Neural crest cell (in vitro differentiated cells): ENCODE measurements at regions not wholly inside any gene's neighbourhood (a gene's known extent, or its start where the extent isn't known, plus 50 kb on each side); places are given as distances from the start of the nearest gene placed in this dataset.

Experiments
- DNase-seq: peaks from one replicate; pipeline ENCODE4 v3.0.0; 2021; ENCODE audit warnings: low read depth, mixed read lengths, low spot score
- H3K27ac Mint-ChIP-seq: one replicate; pipeline ENCODE4 v1.8.0; 2021; ENCODE audit warnings: mild to moderate bottlenecking, mixed read lengths; ENCODE audit not compliant: unreplicated experiment
- H3K27me3 Mint-ChIP-seq: 2 replicates; pipeline ENCODE4 v1.8.0; 2021; ENCODE audit warnings: low read depth, mild to moderate bottlenecking, mixed read lengths
- H3K36me3 Mint-ChIP-seq: 2 replicates; pipeline ENCODE4 v1.8.0; 2021; ENCODE audit warnings: low read depth, mild to moderate bottlenecking, mixed read lengths
- H3K4me1 Mint-ChIP-seq: 2 replicates; pipeline ENCODE4 v1.8.0; 2021; ENCODE audit warnings: mixed read lengths
- H3K4me3 Mint-ChIP-seq: one replicate; pipeline ENCODE4 v1.8.0; 2021; ENCODE audit warnings: mild to moderate bottlenecking, mixed read lengths
- H3K9me3 Mint-ChIP-seq: 2 replicates; pipeline ENCODE4 v1.8.0; 2021; ENCODE audit warnings: mixed read lengths
- TF ChIP-seq, protein P1 (sequence below): fragments of 200-600 bp; sonication (generic); conservative IDR thresholded peaks from 2 replicates; pipeline ENCODE4 v1.5.0; 2021; ENCODE audit warnings: antibody characterized with exemption, mild to moderate bottlenecking

DNA sequence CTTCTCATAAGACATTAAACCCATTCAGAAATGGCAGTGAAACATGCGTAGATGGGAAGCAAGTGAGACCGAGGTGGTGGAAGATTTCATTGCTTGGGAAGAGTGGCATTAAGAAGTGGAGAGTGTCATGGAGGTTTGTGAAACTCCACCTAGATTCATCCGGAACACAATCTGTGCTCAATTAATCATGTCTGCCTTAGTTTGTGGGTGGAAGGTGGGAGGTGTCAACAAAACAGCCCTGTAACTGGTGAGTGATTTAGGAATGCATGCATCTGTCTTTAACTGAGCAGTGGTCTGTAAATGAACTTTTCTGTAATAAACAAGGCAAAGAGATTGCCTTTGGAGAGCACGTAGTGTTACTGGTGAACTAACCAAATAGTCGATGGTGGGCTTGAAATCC is 113.7 kb downstream of the WNT5A start:
- Mint-ChIP-seq H3K4me1 (no peaks in the 10 kb centered on the region), H3K4me3 (no peak overlapping the region), H3K27me3 (peaks cover 2% of the 10 kb centered on the region), H3K36me3 (no peaks in the 10 kb centered on the region), H3K27ac (no peak overlapping the region), H3K9me3 (peaks cover 10% of the 10 kb centered on the region)
- TF ChIP-seq, protein P1, sequence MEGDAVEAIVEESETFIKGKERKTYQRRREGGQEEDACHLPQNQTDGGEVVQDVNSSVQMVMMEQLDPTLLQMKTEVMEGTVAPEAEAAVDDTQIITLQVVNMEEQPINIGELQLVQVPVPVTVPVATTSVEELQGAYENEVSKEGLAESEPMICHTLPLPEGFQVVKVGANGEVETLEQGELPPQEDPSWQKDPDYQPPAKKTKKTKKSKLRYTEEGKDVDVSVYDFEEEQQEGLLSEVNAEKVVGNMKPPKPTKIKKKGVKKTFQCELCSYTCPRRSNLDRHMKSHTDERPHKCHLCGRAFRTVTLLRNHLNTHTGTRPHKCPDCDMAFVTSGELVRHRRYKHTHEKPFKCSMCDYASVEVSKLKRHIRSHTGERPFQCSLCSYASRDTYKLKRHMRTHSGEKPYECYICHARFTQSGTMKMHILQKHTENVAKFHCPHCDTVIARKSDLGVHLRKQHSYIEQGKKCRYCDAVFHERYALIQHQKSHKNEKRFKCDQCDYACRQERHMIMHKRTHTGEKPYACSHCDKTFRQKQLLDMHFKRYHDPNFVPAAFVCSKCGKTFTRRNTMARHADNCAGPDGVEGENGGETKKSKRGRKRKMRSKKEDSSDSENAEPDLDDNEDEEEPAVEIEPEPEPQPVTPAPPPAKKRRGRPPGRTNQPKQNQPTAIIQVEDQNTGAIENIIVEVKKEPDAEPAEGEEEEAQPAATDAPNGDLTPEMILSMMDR = no peak
- no peak for DNase-seq

DNA sequence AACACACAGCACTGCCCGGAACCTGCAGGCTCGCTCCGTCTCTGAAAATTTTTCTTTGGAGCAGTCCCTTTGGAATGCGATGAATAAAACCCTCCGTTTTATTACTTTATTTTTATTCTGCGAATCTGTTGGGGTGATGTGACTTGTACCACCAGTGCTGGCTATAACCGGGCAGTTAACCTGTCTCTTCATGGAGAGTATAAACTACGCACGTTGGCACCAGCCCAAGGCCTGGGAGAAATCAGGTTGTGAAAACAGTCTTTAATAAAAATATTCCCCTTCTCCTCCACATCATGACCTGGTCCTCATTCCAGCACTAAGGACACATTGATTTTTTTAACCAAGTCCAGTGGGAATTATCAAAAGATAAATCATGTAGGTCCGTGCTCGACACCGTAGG is 116.8 kb downstream of the WNT5A start:
- TF ChIP-seq, protein P1 = no peak
- DNase-seq = no peak
- Mint-ChIP-seq H3K27ac (no peak overlapping the region), H3K4me3 (no peak overlapping the region), H3K9me3 (peaks cover 10% of the 10 kb centered on the region), H3K36me3 (no peaks in the 10 kb centered on the region), H3K27me3 (peaks cover 2% of the 10 kb centered on the region), H3K4me1 (no peaks in the 10 kb centered on the region)

DNA sequence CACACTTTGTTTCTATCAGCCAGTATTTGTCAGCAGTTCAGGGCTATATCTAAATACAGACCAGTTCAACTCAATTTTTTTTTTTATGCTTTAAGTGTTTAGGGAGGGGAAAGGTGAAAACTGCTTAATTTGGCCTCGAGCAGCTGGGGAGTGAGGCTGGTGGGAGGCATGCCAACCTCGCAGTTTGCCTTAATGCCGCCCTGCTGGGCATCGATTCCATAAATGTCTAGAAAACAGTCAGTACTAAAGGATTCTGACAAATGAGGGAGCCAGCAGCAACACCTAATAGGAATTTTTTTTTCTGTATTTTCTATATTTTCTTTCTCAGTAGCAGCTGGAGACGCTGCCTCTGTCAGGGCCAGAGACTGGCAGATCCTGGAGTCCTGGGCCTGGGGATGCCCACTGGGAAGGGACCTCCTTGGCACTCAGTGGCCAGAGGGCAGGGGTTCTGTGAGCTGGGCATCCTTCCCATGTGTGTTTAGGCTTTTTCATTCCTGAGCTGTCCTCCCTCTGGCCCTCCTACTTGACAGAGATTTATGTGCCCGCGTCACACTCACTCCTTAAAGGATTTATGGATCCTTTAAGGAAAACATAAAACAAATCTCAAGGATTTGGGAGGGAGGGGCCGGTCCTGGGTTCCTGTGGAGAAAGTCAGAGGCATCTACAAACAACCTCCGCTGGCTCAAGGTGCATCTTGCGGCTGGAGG is 117.8 kb downstream of the WNT5A start:
- no peak overlapping the region for H3K27ac Mint-ChIP-seq
- H3K36me3 Mint-ChIP-seq = no peaks in the 10 kb centered on the region
- H3K4me1 Mint-ChIP-seq = no peaks in the 10 kb centered on the region
- H3K4me3 Mint-ChIP-seq = no peak overlapping the region
- peaks cover 2% of the 10 kb centered on the region for H3K27me3 Mint-ChIP-seq
- no peak for DNase-seq
- TF ChIP-seq, protein P1 = no peak
- H3K9me3 Mint-ChIP-seq = peaks cover 10% of the 10 kb centered on the region

DNA sequence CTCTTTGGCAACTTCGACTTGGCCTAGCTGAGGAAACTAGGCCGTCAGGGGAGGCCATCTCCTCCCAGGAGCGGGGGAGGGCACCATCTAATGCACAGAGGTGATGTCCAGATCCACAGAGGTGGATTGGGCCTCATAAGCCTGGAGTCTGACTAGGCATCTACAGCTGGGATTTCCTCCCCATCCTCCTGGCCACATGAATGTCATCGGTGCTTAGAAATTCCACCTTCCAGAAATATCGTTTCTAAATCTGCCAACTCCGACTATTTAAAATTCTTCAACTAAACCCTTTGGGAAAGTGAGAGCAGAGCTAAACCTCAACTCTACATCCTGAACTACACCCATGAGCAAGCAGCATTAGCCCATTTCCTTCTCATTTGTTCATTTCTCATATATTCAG is 118.7 kb downstream of the WNT5A start:
- Mint-ChIP-seq H3K4me3 (no peak overlapping the region), H3K27me3 (peaks cover 2% of the 10 kb centered on the region), H3K36me3 (no peaks in the 10 kb centered on the region), H3K27ac (no peak overlapping the region), H3K4me1 (no peaks in the 10 kb centered on the region), H3K9me3 (peaks cover 9% of the 10 kb centered on the region)
- TF ChIP-seq, protein P1 = no peak
- DNase-seq = no peak

DNA sequence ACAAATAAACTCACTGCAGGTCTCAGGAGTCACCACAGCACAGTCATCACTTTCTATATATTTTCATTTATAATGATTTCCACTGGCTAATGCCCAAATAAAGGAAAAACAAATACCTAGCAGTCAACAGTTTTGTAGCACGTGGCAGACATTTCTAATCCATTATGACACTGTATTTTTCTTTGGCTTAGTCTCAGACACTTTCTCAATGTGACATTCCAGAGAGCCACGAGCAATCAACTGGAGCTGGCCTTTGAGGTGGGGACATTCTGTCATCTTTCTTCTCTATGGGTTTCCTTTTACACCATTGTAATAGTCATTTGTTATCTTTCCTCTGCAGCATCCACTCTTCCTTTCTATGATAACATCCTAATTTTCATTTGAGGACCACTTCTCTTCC is 119.7 kb downstream of the WNT5A start:
- H3K36me3 Mint-ChIP-seq = no peaks in the 10 kb centered on the region
- H3K4me1 Mint-ChIP-seq = no peaks in the 10 kb centered on the region
- H3K4me3 Mint-ChIP-seq = no peak overlapping the region
- no peak for DNase-seq
- peaks cover 2% of the 10 kb centered on the region for H3K9me3 Mint-ChIP-seq
- no peaks in the 10 kb centered on the region for H3K27me3 Mint-ChIP-seq
- TF ChIP-seq, protein P1 = no peak
- no peak overlapping the region for H3K27ac Mint-ChIP-seq
